Smooth muscle cell (in vitro differentiated cells): ENCODE measurements at regions not wholly inside any gene's neighbourhood (a gene's known extent, or its start where the extent isn't known, plus 50 kb on each side); places are given as distances from the start of the nearest gene placed in this dataset.
A peak's percentile ranks its signal among the peaks of the same experiment; 100 is the strongest.

Experiments
- DNase-seq: peaks from one replicate; lab custom pipeline; 2025; ENCODE audit not compliant: unreplicated experiment; lab: John Stamatoyannopoulos, UW
- H2AFZ ChIP-seq: fragments of 200-600 bp; sonication (generic); 2 replicates; pipeline ENCODE4 v1.6.0; 2016; ENCODE audit warnings: antibody characterized with exemption, low read depth, mild to moderate bottlenecking
- H3F3A ChIP-seq: fragments of 200-600 bp; sonication (generic); 2 replicates; pipeline ENCODE4 v1.6.0; 2017; ENCODE audit warnings: antibody characterized with exemption, low read depth
- H3K27ac ChIP-seq: fragments of 200-600 bp; sonication (generic); 2 replicates; pipeline ENCODE4 v1.5.1; 2016; ENCODE audit warnings: low read depth, mild to moderate bottlenecking
- H3K27me3 ChIP-seq: fragments of 200-600 bp; sonication (generic); 2 replicates; pipeline ENCODE4 v1.6.1; 2016; ENCODE audit warnings: low read depth, mild to moderate bottlenecking
- H3K36me3 ChIP-seq: fragments of 200-600 bp; sonication (generic); 2 replicates; pipeline ENCODE4 v1.5.1; 2016; ENCODE audit warnings: low read depth
- H3K4me1 ChIP-seq: fragments of 200-600 bp; sonication (generic); 2 replicates; pipeline ENCODE4 v1.5.1; 2016; ENCODE audit warnings: low read depth
- H3K4me2 ChIP-seq: fragments of 200-600 bp; sonication (generic); 2 replicates; pipeline ENCODE4 v1.6.0; 2016; ENCODE audit warnings: mild to moderate bottlenecking
- H3K4me3 ChIP-seq: fragments of 200-600 bp; sonication (generic); 2 replicates; pipeline ENCODE4 v1.5.1; 2016; ENCODE audit warnings: mild to moderate bottlenecking
- H3K79me2 ChIP-seq: fragments of 200-600 bp; sonication (generic); 2 replicates; pipeline ENCODE4 v1.6.0; 2016; ENCODE audit warnings: low read depth, mild to moderate bottlenecking
- H3K9ac ChIP-seq: fragments of 200-600 bp; sonication (generic); 2 replicates; pipeline ENCODE4 v1.6.0; 2016; ENCODE audit warnings: low read depth
- H3K9me3 ChIP-seq: fragments of 200-600 bp; sonication (generic); replicated peaks from 2 replicates; pipeline ENCODE4 v1.5.1; 2016; ENCODE audit warnings: low read depth
- H4K20me1 ChIP-seq: fragments of 200-600 bp; sonication (generic); 2 replicates; pipeline ENCODE4 v1.6.0; 2016; ENCODE audit warnings: low read depth
- CTCF ChIP-seq: fragments of 200-600 bp; sonication (generic); IDR thresholded peaks from 2 replicates; pipeline ENCODE4 v1.5.1; 2017; ENCODE audit warnings: borderline replicate concordance, mild to moderate bottlenecking, antibody characterized with exemption; ENCODE audit not compliant: insufficient read depth, poor library complexity, severe bottlenecking
- WGBS: methylation state at CpG from one replicate; pipeline ENCODE4 v1.1.7; 2016; ENCODE audit warnings: low lambda C conversion rate; 5-methylcytosine and 5-hydroxymethylcytosine counted together

- peaks cover 7% of the 10 kb centered on the region for H3K4me1 ChIP-seq
- H2AFZ ChIP-seq = no peak overlapping the region
- H3K27me3 ChIP-seq = no peaks in the 10 kb centered on the region
- no peak overlapping the region for H3K27ac ChIP-seq
- no peak for DNase-seq
- no peaks in the 10 kb centered on the region for H3K36me3 ChIP-seq
- no peak overlapping the region for H3K4me3 ChIP-seq
- H3K4me2 ChIP-seq = no peak overlapping the region
- WGBS = 84% methylated on average over 7 of the region's 7 CpGs
- no peaks in the 10 kb centered on the region for H3K9me3 ChIP-seq
- TF ChIP-seq CTCF = no peak
- no peaks in the 10 kb centered on the region for H4K20me1 ChIP-seq
- H3K9ac ChIP-seq = no peak overlapping the region
- no peaks in the 10 kb centered on the region for H3F3A ChIP-seq
- no peaks in the 10 kb centered on the region for H3K79me2 ChIP-seq
Observed at GRCh38 chr6:111951497-111952085, 78.3 kb upstream of the FYN start.

GRCh38 chr6:111952274-111952673 is 79.0 kb upstream of the FYN start:
- DNase-seq = no peak
- no peak overlapping the region for H3K4me3 ChIP-seq
- H3F3A ChIP-seq = no peaks in the 10 kb centered on the region
- no peak for TF ChIP-seq CTCF
- H3K79me2 ChIP-seq = no peaks in the 10 kb centered on the region
- H3K27me3 ChIP-seq = no peaks in the 10 kb centered on the region
- no peaks in the 10 kb centered on the region for H3K9me3 ChIP-seq
- WGBS = 17% methylated on average over 5 of the region's 5 CpGs
- H4K20me1 ChIP-seq = no peaks in the 10 kb centered on the region
- H2AFZ ChIP-seq = peak overlapping the region; percentile 2
- H3K9ac ChIP-seq = no peak overlapping the region
- H3K36me3 ChIP-seq = no peaks in the 10 kb centered on the region
- H3K4me2 ChIP-seq = no peak overlapping the region
- no peak overlapping the region for H3K27ac ChIP-seq
- peaks cover 10% of the 10 kb centered on the region for H3K4me1 ChIP-seq

- no peaks in the 10 kb centered on the region for H3K36me3 ChIP-seq
- H3K4me2 ChIP-seq = no peak overlapping the region
- no peaks in the 10 kb centered on the region for H3K79me2 ChIP-seq
- no peaks in the 10 kb centered on the region for H4K20me1 ChIP-seq
- no peak overlapping the region for H3K4me3 ChIP-seq
- no peak for DNase-seq
- peaks cover 3% of the 10 kb centered on the region for H3F3A ChIP-seq
- no peaks in the 10 kb centered on the region for H3K9me3 ChIP-seq
- H3K9ac ChIP-seq = no peak overlapping the region
- H3K27ac ChIP-seq = no peak overlapping the region
- 91% methylated on average over 4 of the region's 4 CpGs for WGBS
- no peaks in the 10 kb centered on the region for H3K27me3 ChIP-seq
- peaks cover 17% of the 10 kb centered on the region for H3K4me1 ChIP-seq
- H2AFZ ChIP-seq = no peak overlapping the region
- no peak for TF ChIP-seq CTCF
Observed at GRCh38 chr6:111952821-111953540, 79.7 kb upstream of the FYN start.

- no peak for DNase-seq
- H3K27ac ChIP-seq = no peak overlapping the region
- 83% methylated on average over 2 of the region's 2 CpGs for WGBS
- no peak overlapping the region for H3K4me3 ChIP-seq
- no peaks in the 10 kb centered on the region for H4K20me1 ChIP-seq
- no peak for TF ChIP-seq CTCF
- H3K4me2 ChIP-seq = no peak overlapping the region
- H3K4me1 ChIP-seq = peaks cover 33% of the 10 kb centered on the region
- no peak overlapping the region for H3K9ac ChIP-seq
- no peaks in the 10 kb centered on the region for H3K79me2 ChIP-seq
- no peak overlapping the region for H2AFZ ChIP-seq
- no peaks in the 10 kb centered on the region for H3K9me3 ChIP-seq
- H3K36me3 ChIP-seq = no peaks in the 10 kb centered on the region
- peaks cover 3% of the 10 kb centered on the region for H3F3A ChIP-seq
- H3K27me3 ChIP-seq = no peaks in the 10 kb centered on the region
Observed at GRCh38 chr6:111956098-111956497, 82.8 kb upstream of the FYN start.
